GM19035 (cell line): ENCODE measurements at regions not wholly inside any gene's neighbourhood (a gene's known extent, or its start where the extent isn't known, plus 50 kb on each side); places are given as distances from the start of the nearest gene placed in this dataset.
"Not testable (repeated sequence)": the region's sequence is repeated elsewhere in the genome, so short reads cannot be mapped to it uniquely, and the experiment has no call there.

Experiments used
- ATAC-seq: cut with Tn5 transposase; IDR thresholded peaks from one replicate; pipeline ENCODE4 v1.9.1; 2021; ENCODE audit not compliant: unreplicated experiment

DNA sequence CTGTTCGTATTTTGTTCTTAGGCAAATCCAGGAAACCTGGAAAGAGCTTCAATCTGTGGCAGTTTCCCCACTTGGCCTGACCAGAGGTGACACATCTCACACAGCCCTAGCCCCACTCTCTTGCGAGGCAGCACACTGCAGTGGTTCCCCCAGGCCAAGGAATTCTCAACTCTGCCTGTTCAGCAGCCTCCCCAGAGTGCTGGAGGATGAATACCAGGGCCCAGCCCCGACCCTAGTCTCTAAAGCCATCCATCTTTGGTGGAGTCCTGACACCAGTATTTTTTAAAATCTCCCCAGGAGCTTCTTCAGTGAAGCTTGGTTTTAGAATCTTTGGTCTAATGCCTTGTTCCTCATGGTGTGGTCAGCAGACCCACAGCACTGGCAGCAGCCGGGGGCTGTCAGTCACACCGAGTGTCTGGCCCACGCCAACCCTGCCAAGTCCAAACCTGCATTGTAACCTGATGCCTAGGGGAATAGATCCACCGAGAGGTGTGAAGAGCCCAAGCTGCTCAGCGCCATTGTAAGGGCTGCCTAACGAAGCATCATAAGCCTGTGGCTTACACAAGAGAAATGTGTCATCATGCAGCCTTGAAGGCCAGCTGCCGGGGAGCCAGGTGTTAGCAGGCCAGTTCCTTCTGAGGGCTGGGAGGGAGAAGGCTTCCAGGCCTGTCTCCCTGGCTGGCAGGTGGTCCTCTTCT lies 428.7 kb upstream of the ID2 start:
- ATAC-seq: peak; percentile 47

GRCh38 chr2:8253781-8254180 lies 428.1 kb upstream of the ID2 start:
- ATAC-seq: no peak

DNA sequence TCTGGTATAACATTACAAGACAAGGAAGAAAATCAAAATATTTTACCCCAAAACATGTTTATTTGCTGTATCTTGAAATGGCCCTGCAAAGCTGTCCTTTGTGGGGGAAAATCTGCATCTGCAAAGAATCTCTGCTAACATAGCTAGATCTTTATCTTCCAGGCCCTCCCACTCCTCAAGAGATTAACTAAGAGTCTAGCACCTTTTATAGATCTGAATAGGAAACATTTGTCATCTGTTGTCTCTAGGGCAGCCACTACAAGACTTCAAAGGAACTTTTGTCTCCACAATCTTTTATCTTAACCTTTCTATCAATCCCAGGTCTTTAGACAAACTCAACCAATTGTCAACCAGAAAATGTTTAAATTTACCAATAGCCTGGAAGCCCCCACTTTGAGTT lies 427.6 kb upstream of the ID2 start:
- not testable (repeated sequence) for ATAC-seq

GRCh38 chr2:8254791-8255447 lies 426.9 kb upstream of the ID2 start:
- no peak for ATAC-seq

DNA sequence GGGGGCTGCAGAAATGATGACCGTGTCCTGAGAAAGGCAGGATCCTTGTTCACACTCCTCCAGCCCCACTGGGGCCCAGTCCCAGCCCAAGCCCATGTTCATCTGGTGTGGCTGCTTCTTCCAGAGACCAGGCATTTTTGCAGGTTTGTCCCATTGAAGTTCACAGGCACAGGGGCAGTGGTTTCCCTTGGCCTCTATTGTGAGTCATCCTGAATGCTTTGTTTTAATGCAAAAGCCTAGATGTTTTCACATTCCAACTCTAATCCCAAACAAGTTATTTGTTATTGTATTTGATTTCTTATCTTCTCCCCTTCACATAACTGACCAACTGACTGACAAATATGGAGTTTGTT lies 426.4 kb upstream of the ID2 start:
- ATAC-seq: no peak

GRCh38 chr2:8256905-8257304 lies 425.0 kb upstream of the ID2 start:
- no peak for ATAC-seq

GRCh38 chr2:8257502-8257901 lies 424.4 kb upstream of the ID2 start:
- ATAC-seq: no peak

DNA sequence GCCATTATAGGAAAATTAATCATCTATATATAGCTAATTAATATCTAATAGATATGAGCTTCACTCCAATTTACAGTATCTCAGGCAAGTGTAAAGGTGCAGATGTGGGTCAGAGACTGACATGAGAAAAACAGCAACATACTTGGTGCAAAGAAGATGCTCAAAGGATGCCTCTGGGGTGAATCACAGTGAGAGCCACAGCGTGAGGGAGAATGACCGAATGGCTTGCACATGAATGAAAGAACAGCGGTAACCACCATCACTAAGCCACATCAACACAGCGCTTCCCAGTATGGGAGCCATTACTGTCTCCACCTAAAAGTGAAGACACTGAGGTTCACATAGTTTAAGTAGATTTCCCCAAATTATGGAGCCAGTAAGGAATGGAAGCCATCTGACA lies 423.4 kb upstream of the ID2 start:
- no peak for ATAC-seq

- ATAC-seq: no peak
Measured at GRCh38 chr2:8259106-8259840, 422.6 kb upstream of the ID2 start.

GRCh38 chr2:8259841-8260178 lies 422.0 kb upstream of the ID2 start:
- no peak for ATAC-seq

DNA sequence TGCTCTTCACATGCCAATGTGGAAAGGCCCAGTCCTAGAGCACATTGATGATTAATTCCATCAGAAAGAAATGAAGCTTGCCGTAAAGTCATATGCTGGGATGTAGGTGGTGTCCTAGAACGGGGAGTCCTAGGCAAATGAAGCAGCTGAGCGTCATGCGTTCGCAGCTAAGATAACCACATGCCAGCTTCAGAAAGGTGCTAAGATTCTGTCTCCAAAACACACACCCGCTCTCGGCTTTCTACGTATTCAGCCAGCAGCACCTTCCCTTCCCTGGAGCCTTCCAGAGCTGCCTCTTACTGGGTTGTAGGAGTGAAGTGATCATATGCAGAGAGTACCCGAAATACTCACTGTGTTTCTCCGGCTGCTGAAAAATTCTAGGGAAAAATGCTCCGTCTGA lies 421.6 kb upstream of the ID2 start:
- ATAC-seq: no peak

DNA sequence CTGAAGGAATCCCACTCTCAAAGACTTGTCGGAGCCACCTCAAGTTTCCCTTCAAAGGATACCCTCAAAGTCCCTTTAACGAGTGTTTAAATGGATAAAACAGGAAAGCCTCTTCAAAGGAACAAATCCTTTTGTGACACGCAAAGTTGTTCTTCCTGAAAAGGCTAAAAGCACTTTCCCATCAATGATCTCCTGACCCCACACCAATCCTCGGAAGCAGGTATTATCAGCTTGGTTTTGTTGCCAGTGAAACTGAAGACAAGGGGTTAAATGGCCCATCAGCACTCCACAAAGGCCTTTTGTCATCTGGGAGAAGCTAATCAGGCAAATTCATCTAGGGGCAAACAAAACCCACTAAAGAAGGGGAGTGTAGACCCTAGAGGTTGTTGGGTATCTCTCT lies 418.0 kb upstream of the ID2 start:
- no peak for ATAC-seq

- ATAC-seq: no peak
Measured at GRCh38 chr2:8264981-8265380, 416.9 kb upstream of the ID2 start.

GRCh38 chr2:8265476-8266226 lies 416.2 kb upstream of the ID2 start:
- no peak for ATAC-seq

- no peak for ATAC-seq
Measured at GRCh38 chr2:8266563-8266962, 415.3 kb upstream of the ID2 start.

DNA sequence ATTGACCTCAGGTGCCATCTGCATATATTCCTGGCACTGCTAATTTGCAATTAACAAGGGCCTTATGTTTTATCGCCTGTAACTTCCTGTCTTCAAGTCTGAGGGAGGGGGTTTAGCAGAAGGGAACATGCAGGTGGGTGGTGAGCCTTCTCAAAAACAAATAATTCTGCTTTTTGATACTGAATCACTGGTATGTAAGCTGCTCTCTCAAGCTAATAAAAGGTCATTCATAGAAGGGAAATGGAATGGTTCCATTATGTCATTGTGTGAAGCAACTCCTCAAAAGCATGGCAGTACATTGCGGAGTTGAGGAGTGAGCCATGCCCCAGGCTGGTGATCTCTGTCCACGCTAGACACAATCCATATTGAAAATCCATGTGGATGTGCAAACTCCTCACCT lies 414.8 kb upstream of the ID2 start:
- no peak for ATAC-seq

DNA sequence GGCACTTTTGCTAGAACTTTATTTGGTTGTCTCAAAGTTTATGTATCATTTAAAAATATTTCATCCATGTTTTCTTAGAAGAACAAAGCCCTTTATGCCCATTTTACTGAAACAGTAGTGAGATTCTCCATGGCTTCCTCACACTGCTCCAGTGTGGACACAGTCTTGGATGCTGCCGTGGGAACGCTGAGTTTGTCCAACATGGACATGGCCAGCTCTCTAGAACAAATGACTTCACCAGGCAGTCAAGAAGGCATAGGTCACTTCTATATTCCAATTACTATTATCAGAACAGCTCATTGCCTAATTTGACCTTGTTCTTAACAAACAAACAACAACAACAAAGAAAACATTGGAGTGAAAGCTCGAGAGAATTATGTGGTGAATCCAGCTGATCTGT lies 414.1 kb upstream of the ID2 start:
- ATAC-seq: no peak

GRCh38 chr2:8268172-8268783 lies 413.6 kb upstream of the ID2 start:
- ATAC-seq: no peak

- ATAC-seq: no peak
Measured at GRCh38 chr2:8270699-8271098, 411.2 kb upstream of the ID2 start.

GRCh38 chr2:8271461-8271860 lies 410.4 kb upstream of the ID2 start:
- no peak for ATAC-seq

GRCh38 chr2:8276026-8276425 lies 405.8 kb upstream of the ID2 start:
- ATAC-seq: no peak
